ENCODE measurements at regions not wholly inside any gene's neighbourhood (a gene's known extent, or its start where the extent isn't known, plus 50 kb on each side); places are given as distances from the start of the nearest gene placed in this dataset.

GRCh38 chr2:8298783-8299182 is 383.1 kb upstream of the ID2 start:
- DNase-seq (no peak), ATAC-seq (no peak)
- TF ChIP-seq CTCF (IDR thresholded peaks at IDR 0.05) = no peak
- Mint-ChIP-seq H3K9me3 (peaks cover 19% of the 10 kb centered on the region), H3K36me3 (ENCODE audit: low read depth) (peaks cover 4% of the 10 kb centered on the region), H3K27ac (no peak overlapping the region), H3K27me3 (no peaks in the 10 kb centered on the region), H3K4me3 (no peak overlapping the region), H3K4me1 (ENCODE audit: low read depth) (peaks cover 51% of the 10 kb centered on the region)
- POLR2A ChIA-PET = no interaction called here
- intact Hi-C loops (cut with micrococcal nuclease) = no loop called here
- CTCF ChIA-PET = no interaction called here

- peaks cover 4% of the 10 kb centered on the region for H3K36me3 Mint-ChIP-seq (ENCODE audit: low read depth)
- H3K4me3 Mint-ChIP-seq = no peak overlapping the region
- no peak for DNase-seq
These were observed 381.6 kb upstream of the ID2 start for GRCh38 chr2:8300216-8300615.

GRCh38 chr2:8300905-8301304 is 381.0 kb upstream of the ID2 start:
- peaks cover 70% of the 10 kb centered on the region for H3K4me1 Mint-ChIP-seq (ENCODE audit: low read depth)
- H3K27ac Mint-ChIP-seq = no peak overlapping the region
- H3K4me3 Mint-ChIP-seq = no peak overlapping the region
- intact Hi-C loops (cut with micrococcal nuclease) = loop anchor here (10.0 kb wide), 3 partner anchors 184 to 384 kb away; partner anchors contain the start of gene ID2
- no peak for DNase-seq
- CTCF ChIA-PET = interaction anchor here (1.1 kb wide), 1 partner anchor 26 kb away, joined by 3 read pairs; no protein-coding TSS in a partner anchor
- POLR2A ChIA-PET = interaction anchor here (1.1 to 1.3 kb wide), 2 partner anchors 12 to 61 kb away, joined by 3 read pairs; no protein-coding TSS in a partner anchor
- ATAC-seq = no peak
- H3K27me3 Mint-ChIP-seq = peaks cover 5% of the 10 kb centered on the region
- H3K36me3 Mint-ChIP-seq (ENCODE audit: low read depth) = peaks cover 4% of the 10 kb centered on the region
- peaks cover 19% of the 10 kb centered on the region for H3K9me3 Mint-ChIP-seq
- TF ChIP-seq CTCF (IDR thresholded peaks at IDR 0.05) = no peak

More at GRCh38 chr2:8300216-8300615, 381.6 kb upstream of the ID2 start:
- TF ChIP-seq CTCF (IDR thresholded peaks at IDR 0.05) = no peak
- intact Hi-C loops (cut with micrococcal nuclease) = loop anchor here (10.0 kb wide), 3 partner anchors 185 to 385 kb away; partner anchors contain the start of gene ID2
- Mint-ChIP-seq H3K27me3 (peaks cover 5% of the 10 kb centered on the region), H3K27ac (no peak overlapping the region), H3K9me3 (peaks cover 19% of the 10 kb centered on the region), H3K4me1 (ENCODE audit: low read depth) (peaks cover 65% of the 10 kb centered on the region)
- no peak for ATAC-seq
- ChIA-PET CTCF (interaction anchor here (1.1 kb wide), 1 partner anchor 26 kb away, joined by 3 read pairs; no protein-coding TSS in a partner anchor), POLR2A (interaction anchor here (1.1 kb wide), 1 partner anchor 11 kb away, joined by 3 read pairs; no protein-coding TSS in a partner anchor)

DNA sequence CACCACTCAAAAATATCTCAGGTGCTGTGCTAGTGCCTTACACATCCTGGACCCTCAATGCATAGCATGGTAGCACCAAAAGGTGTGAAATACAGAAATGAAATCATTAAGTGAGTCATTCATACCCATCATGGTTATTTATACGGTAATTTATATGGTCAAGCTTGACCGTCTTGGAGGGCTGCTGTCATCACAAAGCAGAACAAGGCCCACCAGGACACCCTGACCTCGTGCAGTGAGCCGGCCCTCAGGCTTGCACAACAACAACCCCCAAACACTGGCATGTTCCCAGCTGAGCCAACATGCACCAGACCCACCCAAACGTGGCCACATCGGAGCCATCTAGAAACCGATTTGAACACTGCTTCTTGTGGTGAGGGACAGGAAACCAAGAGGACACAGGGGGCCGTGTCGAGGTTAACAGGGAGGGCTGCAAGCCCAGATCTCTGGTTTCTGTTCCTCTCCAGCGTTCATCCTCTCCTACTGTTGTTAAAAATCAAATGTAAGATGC is 378.5 kb upstream of the ID2 start:
- peaks cover 5% of the 10 kb centered on the region for H3K27me3 Mint-ChIP-seq
- ATAC-seq (peak; percentile 76), DNase-seq (peak; percentile 93)
- peaks cover 15% of the 10 kb centered on the region for H3K9me3 Mint-ChIP-seq
- CTCF ChIA-PET = interaction anchor here (0.7 kb wide), 1 partner anchor 19 kb away, joined by 3 read pairs; no protein-coding TSS in a partner anchor
- POLR2A ChIA-PET = interaction anchor here (0.6 to 0.7 kb wide), 2 partner anchors 105 to 378 kb away, joined by 4 read pairs; partner anchors contain the start of gene ID2
- intact Hi-C loops (cut with micrococcal nuclease) = loop anchor here (10.0 kb wide), 3 partner anchors 181 to 381 kb away; partner anchors contain the start of gene ID2
- H3K4me1 Mint-ChIP-seq (ENCODE audit: low read depth) = peaks cover 67% of the 10 kb centered on the region
- no peak for TF ChIP-seq CTCF (IDR thresholded peaks at IDR 0.05)
- peak overlapping the region; percentile 87 for H3K27ac Mint-ChIP-seq
- peak overlapping the region; percentile 31 for H3K4me3 Mint-ChIP-seq
- peaks cover 4% of the 10 kb centered on the region for H3K36me3 Mint-ChIP-seq (ENCODE audit: low read depth)
